Brain microvascular endothelial cell (primary cell): ENCODE measurements at regions not wholly inside any gene's neighbourhood (a gene's known extent, or its start where the extent isn't known, plus 50 kb on each side); places are given as distances from the start of the nearest gene placed in this dataset.

Experiments used
- DNase-seq: peaks from one replicate; pipeline ENCODE4 v3.0.0-alpha.2; 2020
- H3K27ac ChIP-seq: fragments of 250-450 bp; sonication (Bioruptor Pico); 2 replicates; pipeline ENCODE4 v1.5.1; 2020; ENCODE audit warnings: mild to moderate bottlenecking, moderate library complexity
- H3K27me3 ChIP-seq: fragments of 250-450 bp; sonication (Bioruptor Pico); replicated peaks from 2 replicates; pipeline ENCODE4 v1.5.1; 2020; ENCODE audit warnings: mild to moderate bottlenecking
- H3K36me3 ChIP-seq: fragments of 250-450 bp; sonication (Bioruptor Pico); replicated peaks from 2 replicates; pipeline ENCODE4 v1.5.1; 2020; ENCODE audit warnings: mild to moderate bottlenecking
- H3K4me3 ChIP-seq: 2 replicates; pipeline ENCODE4 v1.5.1; 2011; ENCODE audit warnings: low read depth, mild to moderate bottlenecking, control low read depth, low read length, moderate library complexity
- in situ Hi-C: cut with HindIII; loops from 2 replicates; pipeline ENCODE4 v1.10.0; 2017; ENCODE audit warnings: low sequenced_read_pairs, low pct_ligation_motif_present
- TF ChIP-seq, protein P1 (sequence below): IDR thresholded peaks from 2 replicates; pipeline ENCODE4 v1.5.1; 2011; ENCODE audit warnings: low read depth, mild to moderate bottlenecking, moderate library complexity, low read length, control low read depth, inconsistent platforms; ENCODE audit errors: missing control alignments

- no peaks in the 10 kb centered on the region for H3K36me3 ChIP-seq
- H3K27ac ChIP-seq, result no peak overlapping the region
- in situ Hi-C loops, result no loop called here
- DNase-seq, result no peak
- TF ChIP-seq, protein P1, sequence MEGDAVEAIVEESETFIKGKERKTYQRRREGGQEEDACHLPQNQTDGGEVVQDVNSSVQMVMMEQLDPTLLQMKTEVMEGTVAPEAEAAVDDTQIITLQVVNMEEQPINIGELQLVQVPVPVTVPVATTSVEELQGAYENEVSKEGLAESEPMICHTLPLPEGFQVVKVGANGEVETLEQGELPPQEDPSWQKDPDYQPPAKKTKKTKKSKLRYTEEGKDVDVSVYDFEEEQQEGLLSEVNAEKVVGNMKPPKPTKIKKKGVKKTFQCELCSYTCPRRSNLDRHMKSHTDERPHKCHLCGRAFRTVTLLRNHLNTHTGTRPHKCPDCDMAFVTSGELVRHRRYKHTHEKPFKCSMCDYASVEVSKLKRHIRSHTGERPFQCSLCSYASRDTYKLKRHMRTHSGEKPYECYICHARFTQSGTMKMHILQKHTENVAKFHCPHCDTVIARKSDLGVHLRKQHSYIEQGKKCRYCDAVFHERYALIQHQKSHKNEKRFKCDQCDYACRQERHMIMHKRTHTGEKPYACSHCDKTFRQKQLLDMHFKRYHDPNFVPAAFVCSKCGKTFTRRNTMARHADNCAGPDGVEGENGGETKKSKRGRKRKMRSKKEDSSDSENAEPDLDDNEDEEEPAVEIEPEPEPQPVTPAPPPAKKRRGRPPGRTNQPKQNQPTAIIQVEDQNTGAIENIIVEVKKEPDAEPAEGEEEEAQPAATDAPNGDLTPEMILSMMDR, result no peak
- no peak overlapping the region for H3K4me3 ChIP-seq
- no peaks in the 10 kb centered on the region for H3K27me3 ChIP-seq
Observed at GRCh38 chr12:94783343-94783742, 133.0 kb upstream of the TMCC3 start.

GRCh38 chr12:94781835-94782234, 131.5 kb upstream of the TMCC3 start:
- Histone ChIP-seq H3K27me3 (no peaks in the 10 kb centered on the region), H3K27ac (no peak overlapping the region), H3K4me3 (no peak overlapping the region), H3K36me3 (no peaks in the 10 kb centered on the region)
- in situ Hi-C loops, result no loop called here
- TF ChIP-seq, protein P1, result no peak
- DNase-seq, result no peak

DNA sequence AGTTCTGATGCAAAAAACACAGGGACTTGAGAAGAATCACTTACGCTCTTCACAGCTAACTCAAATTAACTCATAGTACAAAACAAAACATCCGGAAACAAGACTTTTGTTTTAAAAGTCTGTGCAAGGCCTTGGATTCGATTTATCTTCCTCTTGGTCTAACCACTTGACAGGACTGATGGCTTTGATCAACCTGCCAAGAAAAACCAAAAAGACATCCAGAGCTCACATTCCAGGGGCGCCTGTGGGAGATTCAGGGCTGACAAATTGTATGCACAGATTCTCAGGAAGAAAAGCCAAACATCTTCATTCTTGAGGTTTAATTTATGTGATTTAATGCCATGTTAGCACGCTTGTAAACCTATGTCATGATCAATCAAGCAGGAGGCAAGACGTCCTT, 129.1 kb upstream of the TMCC3 start:
- in situ Hi-C loops, result no loop called here
- H3K27me3 ChIP-seq, result peaks cover 15% of the 10 kb centered on the region
- no peaks in the 10 kb centered on the region for H3K36me3 ChIP-seq

GRCh38 chr12:94777936-94778335, 127.6 kb upstream of the TMCC3 start:
- Histone ChIP-seq H3K27me3 (peaks cover 15% of the 10 kb centered on the region), H3K27ac (no peak overlapping the region), H3K4me3 (no peak overlapping the region), H3K36me3 (no peaks in the 10 kb centered on the region)
- in situ Hi-C loops, result no loop called here
- TF ChIP-seq, protein P1, result no peak
- no peak for DNase-seq

More for the DNA sequence above, 129.1 kb upstream of the TMCC3 start:
- no peak overlapping the region for H3K4me3 ChIP-seq
- peak; percentile 79 for DNase-seq
- TF ChIP-seq, protein P1, result no peak
- H3K27ac ChIP-seq, result no peak overlapping the region

DNA sequence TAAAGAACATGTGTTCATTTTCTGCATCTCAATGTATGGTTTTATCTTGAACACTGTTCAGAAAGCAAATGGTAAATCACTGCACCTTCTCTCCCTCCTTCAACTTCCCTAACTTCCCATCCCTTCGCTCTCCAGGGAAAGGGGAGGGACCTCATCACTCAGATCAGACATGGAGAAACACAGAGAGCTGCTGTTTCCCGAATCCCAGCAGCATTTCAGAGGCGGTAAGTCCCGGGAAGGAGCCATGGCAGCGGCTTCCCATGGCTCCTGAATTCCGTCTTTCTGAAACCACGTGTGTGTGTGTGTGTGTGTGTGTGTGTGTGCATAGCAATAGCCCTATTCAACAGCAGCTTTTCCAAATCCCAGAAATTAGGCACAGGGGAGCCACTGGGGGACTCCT, 125.4 kb upstream of the TMCC3 start:
- no peak for DNase-seq
- peaks cover 15% of the 10 kb centered on the region for H3K27me3 ChIP-seq
- in situ Hi-C loops, result no loop called here
- H3K4me3 ChIP-seq, result no peak overlapping the region
- H3K27ac ChIP-seq, result no peak overlapping the region
- TF ChIP-seq, protein P1, result no peak
- no peaks in the 10 kb centered on the region for H3K36me3 ChIP-seq

DNA sequence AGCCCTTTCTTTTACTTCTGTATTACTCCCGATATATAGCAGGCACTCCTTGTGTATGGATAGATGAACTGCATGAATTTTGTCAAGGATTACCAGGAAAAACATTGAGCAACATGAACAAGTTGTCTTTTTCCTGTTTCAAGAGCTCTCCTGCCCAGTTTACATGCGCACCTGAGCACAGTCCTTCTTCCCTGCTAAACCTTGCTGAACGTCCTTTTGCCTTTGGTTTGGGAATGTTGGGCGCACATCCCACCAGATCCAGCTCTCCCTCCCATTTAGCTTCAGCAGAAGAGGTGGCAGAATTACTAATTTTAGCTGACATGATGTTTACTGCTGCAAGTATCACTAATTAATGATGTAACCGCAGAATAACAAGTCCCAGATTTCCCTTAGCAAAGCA, 121.4 kb upstream of the TMCC3 start:
- DNase-seq, result no peak
- TF ChIP-seq, protein P1, result no peak
- no peak overlapping the region for H3K4me3 ChIP-seq
- in situ Hi-C loops, result no loop called here
- H3K27me3 ChIP-seq, result peaks cover 15% of the 10 kb centered on the region
- no peak overlapping the region for H3K27ac ChIP-seq
- no peaks in the 10 kb centered on the region for H3K36me3 ChIP-seq
